ENCODE measurements at regions not wholly inside any gene's neighbourhood (a gene's known extent, or its start where the extent isn't known, plus 50 kb on each side); places are given as distances from the start of the nearest gene placed in this dataset.
"Not testable (repeated sequence)": the region's sequence is repeated elsewhere in the genome, so short reads cannot be mapped to it uniquely, and the experiment has no call there.

GRCh38 chr11:103611526-103612260 is 424.7 kb upstream of the DDI1 start:
- CTCF ChIA-PET (ENCODE audit: unreplicated experiment), result interaction anchor here (0.7 kb wide), 1 partner anchor 25 kb away, joined by 3 read pairs; no protein-coding TSS in a partner anchor
- H3K4me2 ChIP-seq (ENCODE audit: low read length); DNase-seq (ENCODE audit: low spot score); H3K36me3 ChIP-seq (ENCODE audit: insufficient read depth, low read length); BruUV-seq (replicated peaks); H3K4me1 ChIP-seq (ENCODE audit: insufficient read depth, low read length, poor library complexity, severe bottlenecking); H3K9me2 ChIP-seq (ENCODE audit: insufficient read depth, low read length); H2AFZ ChIP-seq (ENCODE audit: low read length); intact Hi-C loops (cut with micrococcal nuclease; ENCODE audit: unreplicated experiment); H3K79me2 ChIP-seq (ENCODE audit: insufficient read depth, low read depth, low read length); H3K4me3 ChIP-seq (ENCODE audit: low read depth, low read length, poor library complexity, severe bottlenecking); H3K9me3 ChIP-seq (ENCODE audit: low read length); H4K20me1 ChIP-seq (ENCODE audit: insufficient read depth, low read length); POLR2A ChIA-PET; H3K27ac ChIP-seq (ENCODE audit: low read depth, low read length, poor library complexity, severe bottlenecking): not testable (repeated sequence)
- 0 out of 2 replicates have a peak, but pooled peaks have one; percentile 22 for TF ChIP-seq CTCF (conservative IDR thresholded peaks at IDR 0.05; ENCODE audit: low read length)

GRCh38 chr11:103612451-103612850 is 424.0 kb upstream of the DDI1 start:
- H3K4me2 ChIP-seq (ENCODE audit: low read length); CTCF ChIA-PET (ENCODE audit: unreplicated experiment); H4K20me1 ChIP-seq (ENCODE audit: insufficient read depth, low read length); H3K9me3 ChIP-seq (ENCODE audit: low read length); H3K4me3 ChIP-seq (ENCODE audit: low read depth, low read length, poor library complexity, severe bottlenecking); H3K4me1 ChIP-seq (ENCODE audit: insufficient read depth, low read length, poor library complexity, severe bottlenecking); H2AFZ ChIP-seq (ENCODE audit: low read length); BruUV-seq (replicated peaks); H3K36me3 ChIP-seq (ENCODE audit: insufficient read depth, low read length); POLR2A ChIA-PET; H3K79me2 ChIP-seq (ENCODE audit: insufficient read depth, low read depth, low read length); H3K9me2 ChIP-seq (ENCODE audit: insufficient read depth, low read length); intact Hi-C loops (cut with micrococcal nuclease; ENCODE audit: unreplicated experiment); DNase-seq (ENCODE audit: low spot score); H3K27ac ChIP-seq (ENCODE audit: low read depth, low read length, poor library complexity, severe bottlenecking): not testable (repeated sequence)

GRCh38 chr11:103616586-103616985 is 419.9 kb upstream of the DDI1 start:
- intact Hi-C loops (cut with micrococcal nuclease; ENCODE audit: unreplicated experiment); DNase-seq (ENCODE audit: low spot score); BruUV-seq (replicated peaks); H3K4me2 ChIP-seq (ENCODE audit: low read length); H3K9me3 ChIP-seq (ENCODE audit: low read length); H3K36me3 ChIP-seq (ENCODE audit: insufficient read depth, low read length); H4K20me1 ChIP-seq (ENCODE audit: insufficient read depth, low read length); H3K4me3 ChIP-seq (ENCODE audit: low read depth, low read length, poor library complexity, severe bottlenecking); H3K27ac ChIP-seq (ENCODE audit: low read depth, low read length, poor library complexity, severe bottlenecking); POLR2A ChIA-PET; H2AFZ ChIP-seq (ENCODE audit: low read length); H3K9me2 ChIP-seq (ENCODE audit: insufficient read depth, low read length); H3K79me2 ChIP-seq (ENCODE audit: insufficient read depth, low read depth, low read length); CTCF ChIA-PET (ENCODE audit: unreplicated experiment); H3K4me1 ChIP-seq (ENCODE audit: insufficient read depth, low read length, poor library complexity, severe bottlenecking): not testable (repeated sequence)

- DNase-seq (ENCODE audit: low spot score), result no peak
- intact Hi-C loops (cut with micrococcal nuclease; ENCODE audit: unreplicated experiment), result no loop called here
- Histone ChIP-seq H4K20me1 (ENCODE audit: insufficient read depth, low read length) (no peaks in the 10 kb centered on the region), H3K9me2 (ENCODE audit: insufficient read depth, low read length) (no peaks in the 10 kb centered on the region), H3K4me2 (ENCODE audit: low read length) (no peak overlapping the region), H3K79me2 (ENCODE audit: insufficient read depth, low read depth, low read length) (no peaks in the 10 kb centered on the region), H3K36me3 (ENCODE audit: insufficient read depth, low read length) (no peaks in the 10 kb centered on the region), H3K9me3 (ENCODE audit: low read length) (no peaks in the 10 kb centered on the region), H3K4me1 (ENCODE audit: insufficient read depth, low read length, poor library complexity, severe bottlenecking) (no peaks in the 10 kb centered on the region), H3K4me3 (ENCODE audit: low read depth, low read length, poor library complexity, severe bottlenecking) (no peak overlapping the region), H3K27ac (ENCODE audit: low read depth, low read length, poor library complexity, severe bottlenecking) (no peak overlapping the region), H2AFZ (ENCODE audit: low read length) (no peak overlapping the region)
- TF ChIP-seq EZH2phosphoT487 (IDR thresholded peaks at IDR 0.05; ENCODE audit: borderline replicate concordance, low read depth, low read length) (no peak), CTCF (conservative IDR thresholded peaks at IDR 0.05; ENCODE audit: low read length) (no peak)
- CTCF ChIA-PET (ENCODE audit: unreplicated experiment), result no interaction called here
- BruUV-seq (replicated peaks), result no TSS peak
- POLR2A ChIA-PET, result interaction anchor here (0.6 to 0.7 kb wide), 2 partner anchors 281 to 299 kb away, joined by 4 read pairs; no protein-coding TSS in a partner anchor
These were observed 417.9 kb upstream of the DDI1 start for GRCh38 chr11:103618528-103618927.

Data from OCI-LY7 (cell line).